ENCODE measurements at regions not wholly inside any gene's neighbourhood (a gene's known extent, or its start where the extent isn't known, plus 50 kb on each side); places are given as distances from the start of the nearest gene placed in this dataset.

GRCh38 chr20:48557380-48557779, 270.4 kb downstream of the PREX1 start:
- ChIA-PET RAD21 (ENCODE audit: unreplicated experiment) (no interaction called here), CTCF (interaction anchor here (0.6 to 0.7 kb wide), 3 partner anchors 62 to 368 kb away, joined by 3 to 4 read pairs (median 3); no protein-coding TSS in a partner anchor), SMC1A (ENCODE audit: uncharacterized antibody, unreplicated experiment) (no interaction called here), POLR2A (no interaction called here)
- no peaks in the 10 kb centered on the region for H3K4me1 ChIP-seq (ENCODE audit: control insufficient read depth, insufficient read depth, low read length)
- H3K4me2 ChIP-seq (ENCODE audit: control insufficient read depth, insufficient read depth) = no peak overlapping the region
- no peak for TF ChIP-seq ASH2L (IDR thresholded peaks at IDR 0.05; ENCODE audit: borderline replicate concordance, low read depth)
- TF ChIP-seq, protein P1, sequence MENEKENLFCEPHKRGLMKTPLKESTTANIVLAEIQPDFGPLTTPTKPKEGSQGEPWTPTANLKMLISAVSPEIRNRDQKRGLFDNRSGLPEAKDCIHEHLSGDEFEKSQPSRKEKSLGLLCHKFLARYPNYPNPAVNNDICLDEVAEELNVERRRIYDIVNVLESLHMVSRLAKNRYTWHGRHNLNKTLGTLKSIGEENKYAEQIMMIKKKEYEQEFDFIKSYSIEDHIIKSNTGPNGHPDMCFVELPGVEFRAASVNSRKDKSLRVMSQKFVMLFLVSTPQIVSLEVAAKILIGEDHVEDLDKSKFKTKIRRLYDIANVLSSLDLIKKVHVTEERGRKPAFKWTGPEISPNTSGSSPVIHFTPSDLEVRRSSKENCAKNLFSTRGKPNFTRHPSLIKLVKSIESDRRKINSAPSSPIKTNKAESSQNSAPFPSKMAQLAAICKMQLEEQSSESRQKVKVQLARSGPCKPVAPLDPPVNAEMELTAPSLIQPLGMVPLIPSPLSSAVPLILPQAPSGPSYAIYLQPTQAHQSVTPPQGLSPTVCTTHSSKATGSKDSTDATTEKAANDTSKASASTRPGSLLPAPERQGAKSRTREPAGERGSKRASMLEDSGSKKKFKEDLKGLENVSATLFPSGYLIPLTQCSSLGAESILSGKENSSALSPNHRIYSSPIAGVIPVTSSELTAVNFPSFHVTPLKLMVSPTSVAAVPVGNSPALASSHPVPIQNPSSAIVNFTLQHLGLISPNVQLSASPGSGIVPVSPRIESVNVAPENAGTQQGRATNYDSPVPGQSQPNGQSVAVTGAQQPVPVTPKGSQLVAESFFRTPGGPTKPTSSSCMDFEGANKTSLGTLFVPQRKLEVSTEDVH (IDR thresholded peaks at IDR 0.05; ENCODE audit: low read depth, partially characterized antibody) = no peak
- no peak for TF ChIP-seq NFXL1 (IDR thresholded peaks at IDR 0.05; ENCODE audit: borderline replicate concordance)
- TF ChIP-seq PML (IDR thresholded peaks at IDR 0.05; ENCODE audit: low read length) = no peak
- no peak for TF ChIP-seq CBX5 (IDR thresholded peaks at IDR 0.05; ENCODE audit: low read depth)
- no peak overlapping the region for H3K4me3 ChIP-seq
- ATAC-seq = no peak
- peaks cover 0 to 3% of the 10 kb centered on the region in 2 experiments; a peak in 2 of 4 replicates for H3K27me3 ChIP-seq (replicated peaks in 1 of 2; ENCODE audit: control insufficient read depth in 2 of 2, insufficient read depth in 2 of 2, low read length in 1 of 2)
- no peaks in the 10 kb centered on the region for H3K79me2 ChIP-seq (ENCODE audit: control insufficient read depth, insufficient read depth, low read length)
- no peak for DNase-seq (ENCODE audit: low read depth, low spot score)
- intact Hi-C loops (cut with micrococcal nuclease; ENCODE audit: unreplicated experiment) (no loop called here), in situ Hi-C loops (cut with MboI) (no loop called here)
- no peak overlapping the region for H3K27ac ChIP-seq (ENCODE audit: control insufficient read depth, insufficient read depth)
- H2AFZ ChIP-seq (ENCODE audit: control insufficient read depth, low read depth, low read length) = no peak overlapping the region
- H4K20me1 ChIP-seq (ENCODE audit: control insufficient read depth, insufficient read depth) = no peaks in the 10 kb centered on the region
- FAIRE-seq = no peak
- H3K9ac ChIP-seq (ENCODE audit: control insufficient read depth, insufficient read depth, low read length) = no peak overlapping the region
- BruUV-seq (replicated peaks) = no TSS peak
- no peaks in the 10 kb centered on the region for H3K9me3 ChIP-seq (replicated peaks; ENCODE audit: control insufficient read depth, insufficient read depth, low read length)
- H3K36me3 ChIP-seq (ENCODE audit: control insufficient read depth in 2 of 2, insufficient read depth in 2 of 2, low read length in 1 of 2) = no peaks in the 10 kb centered on the region
- WGBS (ENCODE audit: insufficient coverage, insufficient replicate concordance, low lambda C conversion rate, missing lambda C conversion rate) = 24% methylated on average over 3 of the region's 3 CpGs

DNA sequence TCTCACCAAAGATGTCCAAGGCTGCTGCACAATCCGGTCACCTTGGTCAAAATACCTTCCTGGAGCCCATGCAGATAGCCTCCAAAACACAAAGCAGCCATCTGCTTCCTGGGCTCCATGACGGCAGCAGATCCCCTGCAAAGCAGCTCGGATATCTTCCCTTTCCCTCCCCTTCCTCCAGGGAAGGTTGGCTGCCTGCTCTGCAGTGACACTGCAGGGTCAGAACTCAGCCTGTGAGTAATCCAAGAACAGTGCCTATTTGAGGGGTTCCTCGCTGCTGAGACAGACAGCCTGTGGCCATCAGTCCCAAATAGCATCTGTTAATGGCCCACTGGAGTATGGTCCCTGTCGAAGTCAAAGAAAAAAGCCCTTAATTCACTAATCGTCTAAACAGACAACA, 270.8 kb downstream of the PREX1 start:
- no peak for ATAC-seq
- Histone ChIP-seq H3K27ac (ENCODE audit: control insufficient read depth, insufficient read depth) (no peak overlapping the region), H3K9ac (ENCODE audit: control insufficient read depth, insufficient read depth, low read length) (no peak overlapping the region), H3K4me3 (no peak overlapping the region), H3K79me2 (ENCODE audit: control insufficient read depth, insufficient read depth, low read length) (no peaks in the 10 kb centered on the region), H3K4me2 (ENCODE audit: control insufficient read depth, insufficient read depth) (no peak overlapping the region), H3K27me3 (replicated peaks in 1 of 2; ENCODE audit: control insufficient read depth in 2 of 2, insufficient read depth in 2 of 2, low read length in 1 of 2) (peaks cover 0 to 3% of the 10 kb centered on the region in 2 experiments; a peak in 2 of 4 replicates), H3K4me1 (ENCODE audit: control insufficient read depth, insufficient read depth, low read length) (no peaks in the 10 kb centered on the region), H2AFZ (ENCODE audit: control insufficient read depth, low read depth, low read length) (no peak overlapping the region), H4K20me1 (ENCODE audit: control insufficient read depth, insufficient read depth) (no peaks in the 10 kb centered on the region), H3K9me3 (replicated peaks; ENCODE audit: control insufficient read depth, insufficient read depth, low read length) (no peaks in the 10 kb centered on the region), H3K36me3 (ENCODE audit: control insufficient read depth in 2 of 2, insufficient read depth in 2 of 2, low read length in 1 of 2) (no peaks in the 10 kb centered on the region)
- RAD21 ChIA-PET (ENCODE audit: unreplicated experiment) = no interaction called here
- CTCF ChIA-PET = interaction anchor here (0.6 to 0.7 kb wide), 3 partner anchors 63 to 368 kb away, joined by 3 to 4 read pairs (median 3); no protein-coding TSS in a partner anchor
- SMC1A ChIA-PET (ENCODE audit: uncharacterized antibody, unreplicated experiment) = no interaction called here
- no peak for DNase-seq (ENCODE audit: low read depth, low spot score)
- intact Hi-C loops (cut with micrococcal nuclease; ENCODE audit: unreplicated experiment) = no loop called here
- in situ Hi-C loops (cut with MboI) = no loop called here
- no peak for FAIRE-seq
- WGBS (ENCODE audit: insufficient coverage, insufficient replicate concordance, low lambda C conversion rate, missing lambda C conversion rate) = 17% methylated on average over 6 of the region's 6 CpGs
- no TSS peak for BruUV-seq (replicated peaks)
- POLR2A ChIA-PET = no interaction called here
- TF ChIP-seq YY1 (IDR thresholded peaks at IDR 0.05; ENCODE audit: low read depth, low read length) (no peak), NFYB (IDR thresholded peaks at IDR 0.05; ENCODE audit: insufficient read depth, low read depth, low read length) (no peak), NR2C1 (IDR thresholded peaks at IDR 0.05) (no peak), NFYA (IDR thresholded peaks at IDR 0.05; ENCODE audit: borderline replicate concordance, low read depth, low read length) (no peak), ZNF274 (IDR thresholded peaks at IDR 0.05; ENCODE audit: insufficient read depth, insufficient read length) (no peak), RAD21 (IDR thresholded peaks at IDR 0.05; ENCODE audit: insufficient read depth, low read depth, low read length) (no peak), ATF2 (IDR thresholded peaks at IDR 0.05; ENCODE audit: low read length) (no peak), POLR2AphosphoS5 (IDR thresholded peaks at IDR 0.05; ENCODE audit: low read length) (no peak), SRF (IDR thresholded peaks at IDR 0.05; ENCODE audit: low read depth in 2 of 2, low read length in 2 of 2) (no peak), RCOR1 (conservative IDR thresholded peaks at IDR 0.05; ENCODE audit: low read depth, low read length) (no peak), KDM1A (IDR thresholded peaks at IDR 0.05; ENCODE audit: borderline replicate concordance) (no peak)
